ENCODE measurements at regions not wholly inside any gene's neighbourhood (a gene's known extent, or its start where the extent isn't known, plus 50 kb on each side); places are given as distances from the start of the nearest gene placed in this dataset.
"Not testable (repeated sequence)": the region's sequence is repeated elsewhere in the genome, so short reads cannot be mapped to it uniquely, and the experiment has no call there.

GRCh38 chr1:198967566-198967965 lies 328.7 kb downstream of the PTPRC start:
- no peak for DNase-seq (ENCODE audit: low read depth in 2 of 2)

- DNase-seq (ENCODE audit: low read depth in 2 of 2) = no peak
Observed at GRCh38 chr1:198968866-198969265, 330.0 kb downstream of the PTPRC start.

DNA sequence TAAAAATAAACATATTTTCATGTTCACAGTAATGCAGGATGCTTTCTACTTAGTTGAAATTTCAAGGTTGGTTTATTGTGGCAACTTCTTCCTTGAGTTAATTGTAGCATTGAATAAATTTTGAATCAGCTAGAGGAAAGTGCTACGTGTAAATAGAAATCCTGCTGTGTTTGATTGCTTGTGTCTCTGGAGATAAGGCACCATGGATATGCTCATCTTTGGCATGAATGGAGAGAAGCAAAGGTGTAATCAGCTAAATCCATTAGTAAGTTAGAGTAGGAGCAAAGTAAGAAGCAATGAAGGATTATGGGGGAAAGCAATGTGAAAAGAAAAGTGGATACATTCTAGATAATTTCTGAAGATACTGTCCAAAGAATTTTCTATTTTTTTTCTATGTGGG lies 331.1 kb downstream of the PTPRC start:
- DNase-seq (ENCODE audit: low read depth in 2 of 2) = no peak

GRCh38 chr1:198970916-198971315 lies 332.1 kb downstream of the PTPRC start:
- no peak for DNase-seq (ENCODE audit: low read depth in 2 of 2)

DNA sequence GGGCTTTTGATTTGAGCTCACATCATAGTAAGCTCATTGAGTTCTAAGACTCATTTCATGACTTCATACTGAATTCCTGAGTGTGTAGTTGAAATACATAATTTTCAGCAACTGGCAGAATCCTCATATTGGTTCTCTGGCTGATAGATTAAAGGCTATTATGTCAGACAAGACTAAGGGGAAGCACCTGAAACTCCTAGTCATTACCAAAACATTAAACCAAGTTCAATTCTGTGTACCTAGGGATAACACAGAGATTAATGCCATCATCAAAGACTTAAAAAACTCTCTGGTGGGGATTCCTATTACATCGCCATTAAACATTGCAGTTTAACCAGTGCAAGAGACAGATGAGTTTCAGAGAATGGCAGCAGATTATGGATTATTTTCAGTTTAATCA lies 339.1 kb downstream of the PTPRC start:
- DNase-seq (ENCODE audit: low read depth in 2 of 2) = no peak

DNA sequence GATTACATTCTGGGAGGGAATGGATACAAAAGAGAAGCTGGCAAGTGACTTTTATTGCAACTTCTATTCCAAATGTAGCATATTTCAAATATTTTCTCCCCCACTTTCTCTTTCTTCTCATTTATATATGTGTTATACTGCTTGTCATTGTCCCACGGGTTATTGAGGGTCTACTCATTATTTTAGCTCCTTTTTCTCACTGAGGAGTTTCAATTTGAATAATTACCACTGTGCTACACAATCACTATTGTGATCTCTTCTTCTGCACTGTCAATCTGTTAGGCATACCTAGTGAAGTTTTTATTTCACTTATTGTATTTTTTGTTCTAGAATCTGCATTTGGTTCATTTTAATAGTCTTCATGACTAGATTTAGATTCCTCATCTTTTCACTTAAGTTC lies 339.7 kb downstream of the PTPRC start:
- DNase-seq (ENCODE audit: low read depth in 2 of 2) = no peak

DNA sequence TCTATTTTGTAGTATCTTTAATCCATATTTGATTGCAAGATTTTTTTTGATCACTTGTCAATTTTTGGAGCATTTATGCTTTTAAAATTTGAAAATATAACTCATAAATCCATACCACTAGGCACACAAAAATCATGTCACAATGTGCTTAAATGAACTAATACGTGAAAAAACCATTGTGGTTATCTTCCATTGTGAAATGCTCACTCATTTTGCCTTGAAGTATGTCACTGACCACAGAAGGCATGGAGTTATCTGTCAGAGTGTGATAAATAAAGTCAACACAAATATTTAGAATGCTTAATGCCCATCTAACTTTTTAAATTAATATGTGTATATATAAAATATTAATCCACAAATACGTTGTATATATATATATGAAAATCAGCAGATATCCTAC lies 347.2 kb downstream of the PTPRC start:
- DNase-seq (ENCODE audit: low read depth in 2 of 2) = no peak

DNA sequence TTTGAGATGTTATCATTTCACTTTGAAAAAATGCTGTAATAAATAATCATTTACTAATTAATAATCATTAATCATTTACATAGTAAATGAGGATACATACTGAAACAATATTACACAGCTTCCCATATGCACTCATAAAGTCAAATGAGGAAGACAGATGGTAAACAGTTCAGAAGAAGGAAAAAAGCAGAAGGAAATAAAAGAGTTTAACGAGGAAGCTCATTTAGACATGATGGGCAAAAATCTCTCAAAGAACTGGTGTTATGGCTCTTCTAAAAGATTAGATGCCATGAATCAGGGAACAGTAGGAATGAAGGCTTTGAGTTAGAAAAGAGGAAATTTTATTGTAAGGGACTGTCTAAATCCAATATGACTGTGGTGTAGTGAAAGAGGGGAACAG lies 347.6 kb downstream of the PTPRC start:
- no peak for DNase-seq (ENCODE audit: low read depth in 2 of 2)

- no peak for DNase-seq (ENCODE audit: low read depth in 2 of 2)
Observed at GRCh38 chr1:199002661-199003060, 363.8 kb downstream of the PTPRC start.

- no peak for DNase-seq (ENCODE audit: low read depth in 2 of 2)
Observed at GRCh38 chr1:199007423-199007822, 368.6 kb downstream of the PTPRC start.

DNA sequence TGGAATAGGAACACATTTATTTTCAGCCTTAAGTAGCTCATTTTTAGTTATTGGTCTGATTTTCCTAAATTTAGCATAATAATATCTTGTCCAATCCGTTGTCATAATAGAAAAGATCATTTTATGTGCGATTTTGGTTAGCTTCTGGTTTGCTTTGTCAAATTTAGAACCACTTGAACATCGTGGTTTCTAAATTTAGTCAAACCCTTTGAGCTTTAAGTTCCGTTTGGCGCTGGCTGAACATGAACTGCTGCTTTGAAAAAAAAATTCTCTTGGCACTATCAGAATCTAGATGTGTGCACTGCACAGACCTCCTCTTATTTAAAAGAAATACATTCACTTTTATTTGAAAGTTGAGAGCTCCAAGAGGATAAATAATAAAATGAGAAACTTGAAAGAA lies 370.6 kb downstream of the PTPRC start:
- no peak for DNase-seq (ENCODE audit: low read depth in 2 of 2)

DNA sequence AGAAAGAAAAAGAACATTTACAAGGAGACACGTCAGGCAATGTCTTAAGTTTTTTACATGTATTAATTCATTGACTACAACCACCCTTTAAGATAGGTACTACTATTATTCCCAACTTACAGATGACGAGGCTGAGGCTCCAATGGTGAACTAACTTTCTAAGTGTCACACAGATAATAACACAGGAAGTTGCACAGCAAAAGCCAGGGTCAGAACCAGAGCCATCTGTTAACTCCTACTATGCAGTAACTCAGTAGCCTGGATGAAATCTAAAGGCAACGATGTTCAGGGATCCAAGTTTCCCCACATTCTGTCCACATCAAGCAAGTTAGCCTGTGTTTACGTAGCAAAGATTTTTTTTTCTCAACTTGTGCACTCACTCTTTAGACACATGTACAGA lies 371.7 kb downstream of the PTPRC start:
- DNase-seq (ENCODE audit: low read depth in 2 of 2) = no peak

DNA sequence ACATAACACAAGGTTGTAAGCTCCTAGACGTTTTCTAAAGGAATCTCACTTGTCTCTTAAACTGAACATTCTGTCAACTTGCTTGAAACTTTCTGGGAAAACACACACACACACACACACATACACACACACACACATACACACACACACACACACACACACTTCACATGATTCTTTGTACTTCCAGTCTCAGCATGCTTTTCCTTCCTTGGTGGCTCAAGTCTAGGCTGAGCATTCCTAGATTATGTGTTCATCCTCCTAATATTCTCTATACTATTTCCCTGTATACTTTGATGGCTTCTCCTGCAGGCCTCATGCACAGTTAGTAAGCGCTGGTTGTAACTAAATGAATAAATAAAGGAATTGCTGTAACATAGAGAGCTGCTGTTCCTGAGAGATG lies 372.1 kb downstream of the PTPRC start:
- DNase-seq (ENCODE audit: low read depth in 2 of 2) = no peak

DNA sequence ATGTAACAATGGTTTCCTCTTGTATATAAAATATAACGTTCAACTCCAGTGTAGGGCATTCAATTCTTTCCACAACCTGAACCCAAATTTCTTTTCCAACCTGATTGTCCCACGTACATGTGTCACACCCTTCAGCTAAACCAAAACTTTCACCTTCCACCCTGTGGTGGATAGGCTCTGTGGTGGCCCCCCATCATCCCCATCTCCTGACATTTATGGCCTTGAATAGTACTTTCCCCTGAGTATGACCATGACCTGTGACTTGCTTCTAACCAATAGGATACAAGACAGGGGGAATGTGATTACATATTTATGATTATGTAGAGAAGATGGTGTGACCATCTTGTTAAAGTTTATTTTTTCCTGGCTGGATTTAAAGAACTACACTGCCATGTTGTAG lies 377.0 kb downstream of the PTPRC start:
- no peak for DNase-seq (ENCODE audit: low read depth in 2 of 2)

- DNase-seq (ENCODE audit: low read depth in 2 of 2) = no peak
Observed at GRCh38 chr1:199018471-199019135, 379.8 kb downstream of the PTPRC start.

DNA sequence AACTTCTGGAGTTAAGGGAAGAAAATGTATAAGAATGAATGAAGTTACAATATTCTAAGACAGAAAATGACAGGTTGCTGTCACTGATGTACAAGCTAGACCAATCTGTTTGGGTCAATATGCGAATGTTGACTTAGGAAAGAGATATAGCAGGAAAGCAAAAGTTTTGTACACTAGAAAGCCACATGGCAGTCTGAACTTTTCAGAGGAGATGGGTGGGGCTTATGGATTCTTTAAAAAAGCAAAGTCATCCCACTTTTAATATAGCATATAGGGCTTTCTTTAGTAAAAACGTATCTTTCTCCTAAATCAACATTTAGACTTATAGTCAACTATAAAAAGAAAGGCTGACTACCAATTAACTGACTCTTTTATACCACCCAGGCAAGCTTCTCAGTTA lies 381.2 kb downstream of the PTPRC start:
- DNase-seq (ENCODE audit: low read depth in 2 of 2) = no peak

- DNase-seq (ENCODE audit: low read depth in 2 of 2) = peak in 1 of 2 donors; percentile 15
Observed at GRCh38 chr1:199020904-199021303, 382.1 kb downstream of the PTPRC start.

DNA sequence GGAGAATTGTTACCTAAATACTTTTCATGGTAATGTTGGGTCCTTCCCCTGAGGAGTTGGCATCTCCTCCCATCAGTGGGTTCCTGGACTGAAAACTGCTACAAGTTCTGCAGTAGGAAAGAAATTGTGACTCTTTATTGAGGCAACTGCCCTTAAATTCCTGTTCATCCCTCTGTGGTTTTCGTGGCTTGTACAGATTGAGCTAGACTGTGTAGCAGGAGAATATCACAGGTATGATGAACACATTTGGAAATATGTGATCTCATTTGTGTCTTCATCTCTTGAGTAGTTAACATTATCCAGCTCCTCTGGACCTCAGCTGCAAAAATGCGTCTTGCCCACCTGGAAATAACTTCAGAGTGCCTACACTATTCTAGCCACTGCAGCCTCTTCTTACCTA lies 390.6 kb downstream of the PTPRC start:
- DNase-seq (ENCODE audit: low read depth in 2 of 2) = no peak

DNA sequence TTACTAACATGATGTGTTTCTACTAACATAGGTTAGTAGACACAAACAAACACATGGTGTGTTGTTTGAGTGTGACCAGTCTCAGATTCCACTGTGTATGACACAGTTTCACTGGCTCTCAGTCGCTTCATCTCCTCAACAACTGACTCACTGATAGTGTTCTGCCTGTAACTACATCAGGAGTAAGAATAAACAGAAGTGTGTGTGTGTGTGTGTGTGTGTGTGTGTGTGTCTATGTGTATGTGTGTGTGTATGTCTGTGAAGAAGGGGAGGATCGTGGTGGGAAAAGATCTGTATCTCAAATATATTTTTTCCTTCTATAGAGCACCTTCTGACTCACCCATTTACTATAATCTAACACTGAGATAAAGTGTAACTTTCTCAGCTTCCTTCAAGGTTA lies 391.0 kb downstream of the PTPRC start:
- no peak for DNase-seq (ENCODE audit: low read depth in 2 of 2)

DNA sequence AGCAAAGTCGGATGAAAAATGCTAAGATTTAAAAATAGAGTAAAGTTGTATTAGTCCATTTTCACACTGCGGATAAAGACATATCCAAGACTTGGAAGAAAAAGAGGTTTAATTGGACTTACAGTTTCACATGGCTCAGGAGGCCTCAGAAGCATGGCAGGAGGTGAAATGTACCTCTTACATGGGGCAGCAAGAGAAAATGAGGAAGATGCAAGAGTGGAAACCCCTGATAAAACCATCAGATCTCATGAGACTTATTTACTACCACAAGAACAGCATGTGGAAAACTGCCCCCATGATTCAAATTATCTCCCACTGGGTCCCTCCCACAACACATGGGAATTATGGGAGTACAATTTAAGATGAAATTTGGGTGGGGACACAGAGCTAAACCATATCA lies 391.7 kb downstream of the PTPRC start:
- DNase-seq (ENCODE audit: low read depth in 2 of 2) = not testable (repeated sequence)

DNA sequence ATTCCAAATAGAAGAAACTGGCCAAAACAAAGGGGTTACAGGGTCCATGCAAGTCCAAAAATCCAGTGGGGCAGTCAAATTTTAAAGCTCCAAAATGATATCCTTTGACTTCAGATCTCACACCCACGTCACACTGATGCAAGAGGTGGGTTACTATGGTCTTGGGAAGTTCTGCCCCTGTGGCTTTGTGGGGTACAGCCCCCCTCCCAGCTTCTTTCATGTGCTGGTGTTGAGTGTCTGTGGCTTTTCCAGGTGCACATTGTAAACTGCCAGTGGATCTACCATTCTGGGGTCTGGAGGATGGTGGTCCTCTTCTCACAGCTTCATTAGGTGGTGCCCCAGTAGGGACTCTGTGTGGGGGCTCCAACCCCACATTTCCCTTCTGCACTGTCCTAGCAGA lies 392.3 kb downstream of the PTPRC start:
- not testable (repeated sequence) for DNase-seq (ENCODE audit: low read depth in 2 of 2)

- DNase-seq (ENCODE audit: low read depth in 2 of 2) = not testable (repeated sequence)
Observed at GRCh38 chr1:199032479-199032878, 393.6 kb downstream of the PTPRC start.

GRCh38 chr1:199033661-199034060 lies 394.8 kb downstream of the PTPRC start:
- DNase-seq (ENCODE audit: low read depth in 2 of 2) = no peak

GRCh38 chr1:199038156-199038555 lies 399.3 kb downstream of the PTPRC start:
- no peak for DNase-seq (ENCODE audit: low read depth in 2 of 2)
